ENCODE measurements at regions not wholly inside any gene's neighbourhood (a gene's known extent, or its start where the extent isn't known, plus 50 kb on each side); places are given as distances from the start of the nearest gene placed in this dataset.
"Not testable (repeated sequence)": the region's sequence is repeated elsewhere in the genome, so short reads cannot be mapped to it uniquely, and the experiment has no call there.

DNA sequence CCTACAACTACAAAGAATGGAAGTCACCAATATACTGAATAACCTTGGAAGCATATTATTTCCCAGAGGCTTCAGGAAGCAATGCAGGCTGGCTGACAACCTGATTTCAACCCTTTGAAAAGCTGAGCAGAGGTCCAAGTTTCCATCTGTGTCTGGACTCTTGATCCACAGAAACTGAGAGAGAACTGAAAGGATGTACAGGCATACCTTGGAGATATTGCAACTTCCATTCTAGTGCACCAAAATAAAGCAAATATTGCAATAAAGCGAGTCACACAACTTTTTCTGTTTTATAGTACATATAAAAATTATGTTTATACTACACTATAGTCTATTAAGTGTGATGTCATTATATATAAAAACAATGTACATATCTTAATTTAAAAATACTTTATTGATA, 85.3 kb downstream of the TYW3 start:
- no peak for DNase-seq (ENCODE audit: low read depth in 4 of 4, low spot score in 3 of 4)

DNA sequence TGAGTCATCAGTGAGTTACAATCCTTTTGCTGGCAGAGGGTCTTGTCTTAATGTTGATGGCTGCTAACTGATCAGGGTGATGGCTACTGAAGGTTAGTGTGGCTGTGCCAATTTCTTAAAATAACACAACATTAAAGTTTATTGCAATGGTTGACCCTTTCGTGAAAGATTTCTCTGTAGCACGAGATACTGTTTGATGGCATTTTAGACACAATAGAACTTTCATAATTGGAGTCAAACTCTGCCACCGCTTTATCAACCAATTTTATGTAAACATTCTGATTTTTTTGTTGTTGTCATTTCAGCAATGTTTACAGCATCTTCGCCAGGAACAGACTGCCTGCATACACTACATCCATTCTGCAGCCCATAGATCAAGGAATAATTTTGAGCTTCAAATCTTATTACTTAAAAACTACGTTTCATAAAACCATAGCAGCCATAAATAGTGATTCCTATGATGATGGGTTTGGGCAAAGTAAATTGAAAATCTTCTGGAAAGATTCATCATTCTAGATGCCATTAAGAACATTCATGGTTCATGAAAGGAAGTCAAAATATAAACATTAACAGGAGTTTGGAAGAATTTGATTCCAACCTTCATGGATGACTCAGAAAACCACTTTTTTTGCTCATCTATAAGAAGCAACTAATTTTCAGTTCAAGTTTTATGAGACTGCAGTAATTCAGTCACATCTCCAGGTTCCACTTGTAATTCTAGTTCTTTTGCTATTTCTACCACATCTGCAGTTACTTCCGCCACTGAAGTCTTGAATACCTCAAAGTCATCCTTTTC, 85.9 kb downstream of the TYW3 start:
- DNase-seq (ENCODE audit: low read depth in 4 of 4, low spot score in 3 of 4), result no peak

DNA sequence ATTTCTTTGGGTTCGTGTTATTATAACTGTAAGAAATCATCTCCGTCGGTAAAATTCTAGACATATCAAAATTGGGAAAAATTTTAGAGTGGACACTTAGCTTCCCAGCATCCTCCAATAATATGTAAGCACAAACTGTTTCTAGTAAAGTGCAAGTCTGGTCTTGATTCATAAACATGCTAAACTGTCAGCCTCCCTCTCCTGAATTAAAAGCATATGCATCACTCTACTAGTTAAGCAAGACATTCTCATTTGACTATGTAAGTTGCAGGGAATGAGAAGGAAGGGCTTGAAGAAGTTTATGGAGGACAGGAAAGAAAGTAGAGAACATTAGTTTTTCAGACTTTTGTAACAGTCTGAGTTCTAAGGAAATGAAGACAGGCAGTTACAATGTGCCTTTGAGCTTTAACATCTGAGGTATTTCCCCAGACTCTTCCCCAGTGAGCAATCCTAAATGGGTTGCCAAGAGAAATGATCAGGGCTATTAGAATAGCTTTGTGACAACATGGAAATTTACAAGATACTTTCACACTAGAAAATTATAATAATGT, 90.0 kb downstream of the TYW3 start:
- DNase-seq (ENCODE audit: low read depth in 4 of 4, low spot score in 3 of 4), result no peak

DNA sequence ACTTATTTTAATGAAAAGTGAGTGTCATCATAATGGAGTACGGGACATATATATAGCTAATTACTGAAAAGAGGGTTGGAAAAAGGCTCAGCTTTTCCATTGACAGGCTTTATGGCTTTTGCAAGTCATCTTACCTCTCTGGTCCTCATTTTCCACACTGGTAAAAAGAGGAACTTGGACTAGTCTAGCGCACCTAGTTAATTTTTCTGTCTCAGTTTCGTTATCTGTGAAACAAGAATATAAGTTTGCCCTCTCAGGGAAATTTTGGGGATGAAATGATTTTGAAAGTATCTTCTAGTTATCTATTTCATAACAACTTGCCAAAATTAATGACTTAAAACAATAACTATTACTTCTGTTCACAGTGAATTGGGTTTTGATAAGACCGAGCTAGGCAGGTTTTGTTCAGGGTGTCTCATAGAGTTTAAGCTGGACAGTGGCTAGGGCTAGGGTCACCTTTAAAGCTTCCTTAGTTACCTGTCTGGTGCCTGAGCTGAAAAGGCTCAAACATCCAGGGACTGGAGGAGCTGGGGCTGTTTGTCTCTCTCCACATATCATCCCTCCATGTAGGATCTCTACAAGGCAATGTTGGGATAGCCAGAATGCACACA, 91.7 kb downstream of the TYW3 start:
- no peak for DNase-seq (ENCODE audit: low read depth in 4 of 4, low spot score in 3 of 4)

DNA sequence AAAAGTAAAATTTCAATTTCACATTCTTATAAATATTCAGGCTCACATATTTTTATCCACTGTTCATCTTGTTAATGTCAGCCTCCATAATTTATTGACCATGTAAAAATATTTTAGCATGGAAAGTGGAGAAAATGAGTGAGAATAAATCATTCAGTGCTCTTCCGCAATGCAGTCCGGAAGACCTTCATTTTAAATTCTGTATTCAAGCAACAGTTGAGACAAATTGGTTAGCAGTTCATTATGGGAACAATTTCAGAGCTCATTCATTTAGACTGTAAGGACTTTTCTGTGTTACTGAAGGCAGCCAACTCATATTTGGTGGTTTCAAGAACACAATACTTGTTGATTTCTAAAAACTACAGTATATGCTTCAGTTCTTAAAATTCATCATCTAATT, 97.8 kb downstream of the TYW3 start:
- no peak for DNase-seq (ENCODE audit: low read depth in 4 of 4, low spot score in 3 of 4)

DNA sequence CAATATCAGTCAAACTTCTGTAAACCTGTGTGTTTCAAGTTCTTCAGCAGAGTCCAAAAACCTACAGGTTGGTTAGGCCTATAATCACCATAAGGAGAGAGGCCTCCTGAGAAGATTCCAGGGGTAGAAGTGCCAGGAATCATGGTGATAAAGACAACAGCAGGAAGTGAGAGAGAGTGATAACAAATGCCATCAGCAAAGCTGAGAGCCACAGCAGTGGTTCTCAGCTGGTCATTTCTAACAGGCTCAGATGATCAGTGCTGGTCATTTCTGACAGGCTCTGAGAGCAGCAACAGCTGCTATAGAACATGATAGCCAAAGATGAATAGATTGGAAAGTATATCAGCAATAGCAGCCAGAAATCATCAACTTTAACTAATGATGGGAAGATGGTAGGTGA, 101.3 kb downstream of the TYW3 start:
- no peak for DNase-seq (ENCODE audit: low read depth in 4 of 4, low spot score in 3 of 4)

DNA sequence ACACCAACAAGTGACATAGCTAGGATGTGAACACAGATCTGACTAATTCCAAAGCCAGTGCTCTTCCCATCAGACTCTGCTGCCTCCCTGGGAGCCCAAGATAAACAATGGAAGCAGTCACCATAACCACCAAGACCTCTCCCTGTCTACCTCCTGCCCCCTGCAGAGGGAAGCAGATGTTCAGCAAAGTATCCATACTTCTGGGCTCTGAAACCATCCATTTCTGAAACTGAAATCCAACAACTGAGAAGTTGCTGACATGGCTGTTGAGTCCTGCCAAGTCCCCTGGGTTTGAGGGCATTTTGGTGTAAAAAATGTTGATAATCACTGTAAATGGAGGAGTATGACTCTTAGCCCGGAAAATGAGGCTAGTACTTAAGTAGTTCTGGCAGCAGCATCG, 102.1 kb downstream of the TYW3 start:
- no peak for DNase-seq (ENCODE audit: low read depth in 4 of 4, low spot score in 3 of 4)

DNA sequence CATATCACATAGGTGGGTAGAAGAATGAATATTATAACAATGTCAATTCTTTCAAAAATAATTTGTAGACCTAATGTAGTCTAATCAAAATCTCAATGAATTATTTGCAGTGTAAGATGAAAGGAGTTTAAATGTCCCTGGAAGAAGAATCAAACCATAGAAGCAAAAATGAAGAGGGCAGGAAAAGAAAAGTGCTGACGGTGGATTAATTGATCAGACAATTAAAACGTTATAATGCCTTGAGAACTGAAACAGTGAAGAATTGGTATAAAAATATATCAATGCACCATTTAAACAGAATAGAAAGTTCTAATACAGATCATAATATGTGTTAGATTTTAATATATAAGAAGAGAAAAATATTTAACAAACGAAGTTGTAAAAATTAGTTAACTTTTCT, 109.8 kb downstream of the TYW3 start:
- no peak for DNase-seq (ENCODE audit: low read depth in 4 of 4, low spot score in 3 of 4)

DNA sequence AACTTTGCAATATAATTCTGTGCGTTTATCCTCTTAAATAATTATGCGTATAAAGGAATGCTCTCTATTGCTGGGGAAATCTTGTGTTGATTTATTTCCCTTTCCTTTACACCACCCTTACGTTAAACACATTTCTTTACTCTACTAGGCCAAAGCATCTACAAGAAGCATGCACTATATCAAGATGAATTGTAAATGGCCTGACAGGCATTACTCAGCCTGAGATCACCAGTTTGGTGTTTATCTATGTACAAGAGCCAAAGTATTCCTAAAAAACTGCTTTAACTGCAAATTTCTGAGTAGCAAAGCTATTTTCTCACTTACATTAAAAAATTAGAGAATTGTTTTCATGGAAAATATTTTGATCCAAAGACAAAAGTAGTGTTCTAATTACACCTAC, 114.8 kb downstream of the TYW3 start:
- no peak for DNase-seq (ENCODE audit: low read depth in 4 of 4, low spot score in 3 of 4)

DNA sequence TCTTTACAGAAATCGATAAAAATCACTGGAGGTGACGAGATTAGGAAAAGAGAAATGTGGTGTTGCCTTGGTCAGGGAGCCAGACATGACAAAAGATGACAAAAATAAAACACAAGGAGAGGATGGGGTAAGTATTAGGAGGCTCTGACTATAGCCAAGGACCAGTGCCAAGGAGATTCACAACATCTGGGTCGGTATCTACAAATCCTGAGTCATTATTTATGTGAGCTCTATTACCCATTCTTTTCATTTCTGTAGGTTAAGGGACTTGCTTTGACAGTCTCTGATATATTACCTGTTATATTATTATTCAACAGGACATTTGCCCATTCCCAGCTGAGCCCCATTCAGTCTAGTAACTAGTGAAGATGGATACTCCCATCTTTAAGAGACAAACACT, 120.8 kb downstream of the TYW3 start:
- no peak for DNase-seq (ENCODE audit: low read depth in 4 of 4, low spot score in 3 of 4)

DNA sequence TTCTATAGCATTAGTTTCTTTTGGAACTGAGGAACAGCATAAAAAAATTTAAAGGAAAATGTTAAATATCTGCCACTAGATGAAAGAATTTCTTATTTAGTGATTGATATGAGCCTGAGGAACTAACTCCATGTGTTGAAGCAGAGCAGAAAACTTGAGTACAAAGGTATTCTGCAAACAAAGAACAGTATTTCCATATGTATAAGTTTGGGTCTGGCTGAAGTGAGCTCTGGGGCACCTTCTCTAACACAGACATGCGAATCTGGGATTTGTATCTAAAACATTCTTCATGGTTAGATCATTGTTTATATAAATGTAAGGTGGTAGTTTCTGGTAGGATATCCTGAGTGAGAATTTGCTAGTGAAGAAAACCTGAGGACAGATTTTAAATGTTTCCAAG, 123.2 kb downstream of the TYW3 start:
- no peak for DNase-seq (ENCODE audit: low read depth in 4 of 4, low spot score in 3 of 4)

DNA sequence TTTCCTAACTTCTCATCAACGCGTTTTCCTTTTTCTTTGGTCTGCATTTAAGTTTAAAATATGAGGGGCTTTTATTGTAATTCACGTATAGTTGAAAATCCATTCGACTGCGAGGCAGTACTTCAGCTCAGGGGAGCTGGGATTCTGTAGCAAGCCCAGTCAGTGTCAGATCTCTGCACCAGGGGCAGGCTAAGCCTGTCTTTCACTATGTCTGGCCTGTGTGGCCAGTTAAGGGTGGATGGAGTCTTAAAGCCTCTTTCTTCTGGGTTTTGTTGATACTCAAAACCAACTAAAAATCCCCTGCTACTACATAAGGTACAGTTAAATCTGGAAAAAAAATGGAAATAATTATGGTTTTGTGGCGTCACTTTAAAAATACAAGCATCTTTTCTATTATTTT, 124.7 kb downstream of the TYW3 start:
- DNase-seq (ENCODE audit: low read depth in 4 of 4, low spot score in 3 of 4), result no peak

DNA sequence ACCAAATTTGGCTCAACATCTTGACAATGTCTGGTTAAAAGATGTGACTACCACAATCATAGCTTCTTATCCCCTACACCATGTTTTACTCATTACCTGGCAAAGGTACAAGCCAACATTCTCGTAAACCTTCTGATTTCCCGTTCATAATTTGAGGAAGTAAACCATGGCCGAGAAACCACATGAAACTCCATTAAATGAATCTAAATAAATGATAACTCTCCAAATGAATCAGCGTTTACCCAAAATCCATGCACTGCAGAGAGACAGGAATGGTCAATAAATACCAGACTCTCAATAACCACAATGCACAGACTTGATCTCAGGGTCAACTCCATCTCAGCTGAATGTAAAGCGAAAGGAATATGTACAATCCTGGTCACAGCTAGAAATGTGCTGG, 125.2 kb downstream of the TYW3 start:
- no peak for DNase-seq (ENCODE audit: low read depth in 4 of 4, low spot score in 3 of 4)

DNA sequence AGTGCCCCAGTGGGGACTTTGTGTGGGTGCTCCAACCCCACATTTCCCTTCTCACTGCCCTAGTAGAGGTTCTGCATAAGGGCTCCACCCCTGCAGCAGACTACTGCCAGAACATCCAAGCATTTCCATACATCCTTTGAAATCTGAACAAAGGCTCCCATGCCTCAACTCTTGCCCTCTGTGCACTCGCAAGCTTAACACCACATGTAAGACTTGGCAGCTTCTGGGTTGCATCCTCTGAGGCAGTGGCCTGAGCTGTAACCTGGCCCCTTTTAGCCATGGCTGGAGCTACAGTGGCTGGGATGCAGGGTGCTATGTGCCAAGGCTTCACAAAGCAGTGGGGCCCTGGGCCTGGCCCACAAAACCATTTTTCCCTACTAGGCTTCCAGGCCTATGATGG, 128.9 kb downstream of the TYW3 start:
- no peak for DNase-seq (ENCODE audit: low read depth in 4 of 4, low spot score in 3 of 4)

DNA sequence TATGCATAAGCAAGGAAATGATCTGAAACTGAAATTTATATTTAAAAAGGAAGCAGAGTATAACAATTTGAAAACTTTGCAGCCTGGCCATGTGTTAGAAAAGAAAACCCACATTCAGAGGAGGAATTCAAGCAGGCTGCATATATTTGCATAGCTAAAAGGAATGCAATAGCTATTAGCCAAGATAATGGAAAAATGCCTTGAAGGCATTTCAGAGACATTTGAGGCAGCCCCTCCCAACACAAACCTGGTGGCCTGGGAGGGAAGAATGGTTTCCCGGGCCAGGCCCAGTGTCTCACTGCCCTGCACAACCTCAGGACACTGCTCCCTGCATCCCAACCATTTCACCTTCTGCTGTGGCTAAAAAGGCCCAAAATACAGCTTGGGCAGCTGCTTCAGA, 136.8 kb downstream of the TYW3 start:
- no peak for DNase-seq (ENCODE audit: low read depth in 4 of 4, low spot score in 3 of 4)

DNA sequence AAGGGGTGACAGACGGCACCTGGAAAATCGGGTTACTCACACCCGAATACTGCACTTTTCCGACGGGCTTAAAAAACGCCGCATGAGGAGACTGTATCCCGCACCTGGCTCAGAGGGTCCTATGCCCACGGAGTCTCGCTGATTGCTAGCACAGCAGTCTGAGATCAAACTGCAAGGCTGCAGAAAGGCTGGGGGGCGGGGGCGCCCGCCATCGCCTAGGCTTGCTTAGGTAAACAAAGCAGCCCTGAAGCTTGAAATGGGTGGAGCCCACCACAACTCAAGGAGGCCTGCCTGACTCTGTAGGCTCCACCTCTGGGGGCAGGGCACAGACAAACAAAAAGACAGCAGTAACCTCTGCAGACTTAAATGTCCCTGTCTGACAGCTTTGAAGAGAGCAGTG, 144.4 kb downstream of the TYW3 start:
- not testable (repeated sequence) for DNase-seq (ENCODE audit: low read depth in 4 of 4, low spot score in 3 of 4)

DNA sequence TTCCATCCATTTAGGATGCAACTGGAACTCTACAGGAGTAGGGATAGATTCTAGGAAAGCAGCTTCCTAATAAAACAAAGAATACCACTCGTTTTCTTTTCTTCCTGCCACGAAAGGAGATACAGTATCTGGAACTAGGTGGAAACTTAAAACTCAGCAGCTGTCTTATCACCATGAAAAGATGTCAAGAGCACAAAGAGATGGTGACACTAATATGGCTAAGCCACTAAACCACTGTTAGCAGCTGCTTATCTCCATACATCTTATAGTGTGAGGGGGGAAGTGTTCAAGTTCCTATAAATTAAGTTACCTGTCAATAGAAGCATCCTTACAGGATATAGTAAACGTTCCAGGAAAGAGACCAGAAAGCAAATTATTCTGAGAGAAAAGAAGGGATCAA, 162.5 kb downstream of the TYW3 start:
- DNase-seq (ENCODE audit: low read depth in 4 of 4, low spot score in 3 of 4), result no peak

DNA sequence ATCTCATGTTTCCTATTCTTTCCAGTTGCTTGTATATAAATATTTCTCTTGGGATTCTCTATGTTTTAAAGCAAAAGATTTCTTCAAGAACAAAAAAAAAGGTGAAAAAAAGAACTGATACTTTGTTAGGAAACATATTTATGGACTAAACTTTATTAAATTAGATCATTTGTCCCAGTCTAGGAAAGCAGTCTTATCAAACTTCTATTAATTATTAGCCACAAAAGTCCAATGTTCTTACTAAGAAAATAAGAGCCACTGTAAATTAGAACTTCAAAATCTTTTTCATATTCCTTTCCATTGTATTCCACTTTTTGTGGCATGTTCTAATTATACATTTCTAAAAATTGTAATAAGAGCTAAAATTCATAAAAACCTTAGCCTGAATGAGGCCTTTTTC, 175.2 kb downstream of the TYW3 start:
- DNase-seq (ENCODE audit: low read depth in 4 of 4, low spot score in 3 of 4), result no peak

DNA sequence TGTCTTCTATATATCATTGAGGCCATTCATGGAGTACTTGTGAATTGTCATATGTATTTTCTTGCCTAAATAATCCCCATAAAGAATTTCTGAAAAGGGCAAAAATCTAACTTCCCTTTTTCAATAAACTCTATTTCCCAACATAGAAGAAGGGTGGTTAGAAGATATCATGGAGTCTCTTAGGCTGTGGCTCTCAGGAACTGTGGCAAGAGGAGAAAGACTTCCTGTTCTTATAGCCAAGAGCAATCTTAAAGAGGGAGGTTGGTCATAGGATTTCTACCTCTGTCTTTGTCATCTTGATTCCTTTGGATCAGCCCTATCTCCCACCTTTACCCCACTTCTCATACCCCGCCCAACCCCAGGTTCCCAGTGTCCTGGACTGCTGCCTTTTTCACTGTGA, 175.8 kb downstream of the TYW3 start:
- no peak for DNase-seq (ENCODE audit: low read depth in 4 of 4, low spot score in 3 of 4)

DNA sequence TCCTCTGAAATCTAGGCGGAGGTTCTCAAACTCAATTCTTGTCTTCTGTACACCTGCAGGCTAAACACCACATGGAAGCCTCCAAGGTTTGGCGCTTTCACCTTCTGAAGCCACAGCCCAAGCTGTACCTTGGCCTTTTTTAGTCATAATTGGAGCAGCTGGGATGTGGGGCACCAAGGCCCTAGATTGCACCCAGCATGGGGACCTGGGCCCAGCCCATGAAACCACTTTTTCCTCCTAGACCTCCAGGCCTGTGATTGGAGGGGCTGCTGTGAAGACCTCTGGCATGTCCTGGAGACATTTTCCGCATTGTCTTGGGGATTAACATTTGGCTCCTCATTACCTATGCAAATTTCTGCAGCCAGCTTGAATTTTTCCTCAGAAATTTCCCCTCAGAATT, 181.0 kb downstream of the TYW3 start:
- no peak for DNase-seq (ENCODE audit: low read depth in 4 of 4, low spot score in 3 of 4)

DNA sequence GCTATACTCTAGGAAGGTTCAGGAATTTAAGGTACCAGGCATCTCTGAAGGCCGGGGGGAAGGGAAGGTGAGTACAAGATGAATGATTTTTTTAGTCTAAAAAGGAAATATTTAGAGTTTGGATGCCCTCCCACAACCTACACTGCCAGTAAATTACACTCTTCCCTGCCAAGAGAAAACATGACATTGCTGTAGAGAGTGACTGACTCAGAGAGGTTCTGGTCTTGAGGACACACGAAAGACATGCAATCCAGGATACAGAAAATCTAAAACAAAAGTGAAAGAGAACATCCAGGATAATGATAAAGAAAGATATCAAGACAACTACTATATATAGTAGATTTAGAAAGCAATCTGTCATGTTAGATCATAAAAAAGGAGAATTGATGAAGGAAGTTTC, 200.5 kb downstream of the TYW3 start:
- DNase-seq (ENCODE audit: low read depth in 4 of 4, low spot score in 3 of 4), result no peak

DNA sequence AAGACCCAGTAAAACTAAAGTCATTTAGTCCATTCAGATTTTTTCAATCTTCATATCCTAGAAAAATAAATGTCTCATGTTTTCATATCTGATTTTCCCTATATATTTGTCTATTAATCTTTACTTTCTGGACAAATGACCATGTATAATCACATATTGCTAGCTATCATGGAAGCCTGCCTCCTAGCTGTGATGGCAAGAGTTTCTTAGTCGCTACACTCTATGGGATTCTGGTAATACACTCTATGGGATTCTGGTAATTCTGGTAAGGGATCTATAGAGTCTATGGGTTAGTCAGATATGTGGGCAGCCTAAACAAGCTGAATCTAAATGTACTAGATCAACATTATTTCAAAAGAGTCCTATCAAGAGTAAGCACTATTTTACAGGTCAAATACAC, 198.7 kb upstream of the LHX8 start:
- DNase-seq (ENCODE audit: low read depth in 4 of 4, low spot score in 3 of 4), result no peak
